A673 (cell line): ENCODE measurements at regions not wholly inside any gene's neighbourhood (a gene's known extent, or its start where the extent isn't known, plus 50 kb on each side); places are given as distances from the start of the nearest gene placed in this dataset.

Experiments used
- BruUV-seq: library from RNA; stranded (reverse); fragments of 400-500 nt; replicated peaks from 2 replicates; lab custom pipeline; 2021; lab: Mats Ljungman, UMichigan
- CTCF ChIA-PET: fragments of 300-600 bp; sonication (Branson Sonifier 250); formaldehyde crosslinking; loops from one replicate; lab custom pipeline; 2022; ENCODE audit warnings: antibody characterized with exemption; lab: Charles Lee
- POLR2A ChIA-PET: fragments of 300-600 bp; sonication (Branson Sonifier 250); formaldehyde crosslinking; loops from one replicate; lab custom pipeline; 2022; ENCODE audit warnings: antibody characterized with exemption; ENCODE audit not compliant: low non-redundant PET; lab: Charles Lee
- DNase-seq: peaks from one replicate; pipeline ENCODE4 v3.0.0-alpha.2; 2015; ENCODE audit warnings: low spot score
- H3K27ac ChIP-seq: fragments of 200-600 bp; sonication (generic); 2 replicates; pipeline ENCODE4 v1.5.1; 2016; ENCODE audit warnings: mixed run types, low read depth, mild to moderate bottlenecking, mixed read lengths, antibody characterized with exemption, low read length; ENCODE audit not compliant: poor library complexity, severe bottlenecking
- H3K27me3 ChIP-seq: fragments of 200-600 bp; sonication (generic); replicated peaks from 2 replicates; pipeline ENCODE4 v1.6.1; 2017; ENCODE audit warnings: mixed run types, low read depth, mild to moderate bottlenecking, mixed read lengths, antibody characterized with exemption, low read length; ENCODE audit not compliant: insufficient read depth, poor library complexity
- H3K36me3 ChIP-seq: fragments of 200-600 bp; sonication (generic); 2 replicates; pipeline ENCODE4 v1.6.1; 2016; ENCODE audit warnings: mixed run types, mild to moderate bottlenecking, mixed read lengths, antibody characterized with exemption, low read length; ENCODE audit not compliant: insufficient read depth, poor library complexity, severe bottlenecking
- H3K4me1 ChIP-seq: fragments of 200-600 bp; sonication (generic); 2 replicates; pipeline ENCODE4 v1.6.1; 2017; ENCODE audit warnings: mixed run types, mild to moderate bottlenecking, mixed read lengths, antibody characterized with exemption, low read length; ENCODE audit not compliant: insufficient read depth, poor library complexity, severe bottlenecking
- H3K4me3 ChIP-seq: fragments of 200-600 bp; sonication (generic); 2 replicates; pipeline ENCODE4 v1.5.1; 2016; ENCODE audit warnings: low read depth, mixed run types, mild to moderate bottlenecking, mixed read lengths, low read length; ENCODE audit not compliant: poor library complexity, severe bottlenecking
- H3K9me3 ChIP-seq: fragments of 200-600 bp; sonication (generic); 2 replicates; pipeline ENCODE4 v1.6.1; 2016; ENCODE audit warnings: mixed run types, low read depth, mild to moderate bottlenecking, mixed read lengths, antibody characterized with exemption, low read length; ENCODE audit not compliant: poor library complexity, severe bottlenecking
- EZH2 ChIP-seq: fragments of 200-600 bp; sonication (generic); IDR thresholded peaks from 2 replicates; pipeline ENCODE4 v1.6.1; 2017; ENCODE audit warnings: borderline replicate concordance, low read depth, mild to moderate bottlenecking, mixed read lengths, antibody characterized with exemption, low read length; ENCODE audit not compliant: poor library complexity, severe bottlenecking
- intact Hi-C: fragments of 100-400 bp; cut with micrococcal nuclease; formaldehyde crosslinking; loops from one replicate; pipeline ENCODE4 v1.10.0; 2022; ENCODE audit not compliant: unreplicated experiment
- TF ChIP-seq, protein P1 (sequence below): fragments of 300-800, 200-600 bp; sonication (generic); conservative IDR thresholded peaks from 2 replicates; pipeline ENCODE4 v1.5.1; 2017; ENCODE audit warnings: low read depth, mild to moderate bottlenecking, antibody characterized with exemption, low read length, moderate library complexity, mixed read lengths

DNA sequence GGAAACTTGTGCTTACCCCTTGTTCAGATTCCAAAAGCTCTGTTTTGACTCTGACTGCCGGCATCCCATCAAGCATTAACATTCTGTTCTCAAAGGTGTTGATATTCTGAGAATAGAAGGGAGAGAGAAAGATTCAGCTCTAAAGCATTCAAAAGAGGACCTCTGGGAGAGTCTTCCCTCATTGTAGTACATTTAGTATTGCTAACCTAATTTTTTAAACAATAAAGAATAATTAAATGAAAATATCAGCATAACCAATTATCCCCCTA, 190.3 kb downstream of the KLF12 start:
- Histone ChIP-seq H3K9me3 (no peaks in the 10 kb centered on the region), H3K27ac (no peak overlapping the region), H3K36me3 (no peaks in the 10 kb centered on the region), H3K4me1 (peaks cover 14% of the 10 kb centered on the region), H3K4me3 (no peak overlapping the region), H3K27me3 (no peaks in the 10 kb centered on the region)
- BruUV-seq = no TSS peak
- POLR2A ChIA-PET = no interaction called here
- no peak for DNase-seq
- TF ChIP-seq, protein P1, sequence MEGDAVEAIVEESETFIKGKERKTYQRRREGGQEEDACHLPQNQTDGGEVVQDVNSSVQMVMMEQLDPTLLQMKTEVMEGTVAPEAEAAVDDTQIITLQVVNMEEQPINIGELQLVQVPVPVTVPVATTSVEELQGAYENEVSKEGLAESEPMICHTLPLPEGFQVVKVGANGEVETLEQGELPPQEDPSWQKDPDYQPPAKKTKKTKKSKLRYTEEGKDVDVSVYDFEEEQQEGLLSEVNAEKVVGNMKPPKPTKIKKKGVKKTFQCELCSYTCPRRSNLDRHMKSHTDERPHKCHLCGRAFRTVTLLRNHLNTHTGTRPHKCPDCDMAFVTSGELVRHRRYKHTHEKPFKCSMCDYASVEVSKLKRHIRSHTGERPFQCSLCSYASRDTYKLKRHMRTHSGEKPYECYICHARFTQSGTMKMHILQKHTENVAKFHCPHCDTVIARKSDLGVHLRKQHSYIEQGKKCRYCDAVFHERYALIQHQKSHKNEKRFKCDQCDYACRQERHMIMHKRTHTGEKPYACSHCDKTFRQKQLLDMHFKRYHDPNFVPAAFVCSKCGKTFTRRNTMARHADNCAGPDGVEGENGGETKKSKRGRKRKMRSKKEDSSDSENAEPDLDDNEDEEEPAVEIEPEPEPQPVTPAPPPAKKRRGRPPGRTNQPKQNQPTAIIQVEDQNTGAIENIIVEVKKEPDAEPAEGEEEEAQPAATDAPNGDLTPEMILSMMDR = no peak
- no peak for TF ChIP-seq EZH2
- intact Hi-C loops = no loop called here
- CTCF ChIA-PET = no interaction called here

DNA sequence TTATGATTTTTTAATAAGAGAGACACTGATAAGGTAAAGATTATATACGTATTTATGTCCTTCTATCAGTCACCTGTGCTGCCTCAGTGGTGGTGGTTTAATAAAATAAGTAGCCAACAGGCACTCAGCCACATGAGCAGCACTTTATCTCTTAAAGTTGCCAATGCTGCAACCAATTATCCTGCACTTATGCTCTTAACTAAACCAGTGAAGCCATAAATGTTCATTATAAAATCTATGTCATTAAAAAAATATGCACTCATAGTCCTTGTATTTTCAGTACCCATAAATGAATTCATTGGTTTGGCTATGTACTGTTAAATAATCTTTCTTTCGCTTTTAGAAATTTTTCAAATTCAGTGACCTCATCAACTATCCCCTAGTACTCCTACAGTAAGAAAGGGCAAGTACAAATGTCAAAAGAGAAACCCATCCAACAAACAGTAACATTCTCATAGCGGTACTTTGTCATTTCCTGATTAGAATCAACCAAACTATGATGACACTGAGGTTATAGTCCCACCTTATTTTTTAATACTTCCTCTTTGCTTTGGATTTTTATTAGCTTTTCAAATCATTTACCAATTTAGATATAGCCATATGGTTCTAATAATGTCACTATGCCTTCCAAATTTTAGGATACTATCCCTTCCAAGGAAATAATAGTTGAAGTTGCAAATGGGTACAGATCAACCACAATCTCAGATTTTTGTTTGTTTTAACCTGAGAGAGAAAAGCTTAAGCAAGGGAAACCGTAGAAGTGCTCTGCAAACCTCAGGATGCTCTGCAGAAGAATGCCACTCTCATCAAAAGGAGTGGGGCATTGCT, 190.9 kb downstream of the KLF12 start:
- Histone ChIP-seq H3K36me3 (no peaks in the 10 kb centered on the region), H3K9me3 (no peaks in the 10 kb centered on the region), H3K27ac (no peak overlapping the region), H3K4me1 (peaks cover 20% of the 10 kb centered on the region), H3K4me3 (no peak overlapping the region), H3K27me3 (no peaks in the 10 kb centered on the region)
- TF ChIP-seq, protein P1 = no peak
- no peak for TF ChIP-seq EZH2
- ChIA-PET POLR2A (no interaction called here), CTCF (interaction anchor here (0.6 kb wide), 1 partner anchor 1317 kb away, joined by 3 read pairs; no protein-coding TSS in a partner anchor)
- intact Hi-C loops = no loop called here
- DNase-seq = no peak
- BruUV-seq = no TSS peak

DNA sequence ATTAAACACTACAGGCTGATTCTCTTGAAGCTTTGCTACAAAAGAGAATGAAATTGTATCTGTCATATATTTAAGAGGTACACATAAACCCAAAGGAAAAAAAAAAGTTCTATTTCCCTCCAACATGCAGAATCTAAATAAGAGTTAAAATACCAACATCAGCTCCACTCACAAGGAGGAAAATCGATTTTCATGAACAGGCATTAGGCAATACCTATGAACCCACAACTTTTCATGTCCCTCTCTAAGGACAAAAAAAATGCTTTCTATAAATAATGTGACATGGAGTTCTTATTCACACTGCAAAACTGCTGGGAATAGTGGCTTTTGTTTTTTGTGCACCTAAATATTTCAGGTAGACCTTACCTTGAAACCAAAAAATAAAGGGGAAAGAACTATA, 192.5 kb downstream of the KLF12 start:
- no peak overlapping the region for H3K27ac ChIP-seq
- no peaks in the 10 kb centered on the region for H3K36me3 ChIP-seq
- TF ChIP-seq EZH2 = no peak
- TF ChIP-seq, protein P1 = no peak
- H3K4me1 ChIP-seq = peaks cover 32% of the 10 kb centered on the region
- intact Hi-C loops = no loop called here
- ChIA-PET POLR2A (no interaction called here), CTCF (no interaction called here)
- H3K9me3 ChIP-seq = no peaks in the 10 kb centered on the region
- no peaks in the 10 kb centered on the region for H3K27me3 ChIP-seq
- H3K4me3 ChIP-seq = no peak overlapping the region
- no peak for DNase-seq
- no TSS peak for BruUV-seq
